HG03196 (cell line): ENCODE measurements at regions not wholly inside any gene's neighbourhood (a gene's known extent, or its start where the extent isn't known, plus 50 kb on each side); places are given as distances from the start of the nearest gene placed in this dataset.

Experiments
- ATAC-seq: cut with Tn5 transposase; IDR thresholded peaks from one replicate; pipeline ENCODE4 v1.9.1; 2021; ENCODE audit not compliant: unreplicated experiment

GRCh38 chr7:131745390-131746248 is 189.2 kb upstream of the PODXL start:
- no peak for ATAC-seq

DNA sequence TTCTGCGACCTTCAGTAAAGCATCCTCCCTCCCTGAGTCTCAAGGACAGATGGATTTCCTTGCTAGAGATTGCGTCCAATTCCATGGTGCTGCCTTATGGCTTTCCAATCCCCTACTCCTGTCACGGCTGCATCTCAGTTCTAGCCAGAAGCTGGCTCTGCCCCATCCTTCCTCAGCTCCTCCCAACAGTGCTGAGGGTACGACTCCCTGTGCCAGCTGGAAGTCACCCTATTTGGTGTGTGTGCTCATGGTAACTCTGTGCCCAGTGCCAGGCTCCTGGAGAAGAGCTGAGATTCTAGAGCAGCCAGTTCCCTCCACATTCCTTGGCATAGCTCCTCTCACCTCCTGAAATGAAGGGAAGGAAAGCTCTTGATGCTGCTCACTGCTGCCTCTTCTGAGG is 185.0 kb upstream of the PODXL start:
- no peak for ATAC-seq

DNA sequence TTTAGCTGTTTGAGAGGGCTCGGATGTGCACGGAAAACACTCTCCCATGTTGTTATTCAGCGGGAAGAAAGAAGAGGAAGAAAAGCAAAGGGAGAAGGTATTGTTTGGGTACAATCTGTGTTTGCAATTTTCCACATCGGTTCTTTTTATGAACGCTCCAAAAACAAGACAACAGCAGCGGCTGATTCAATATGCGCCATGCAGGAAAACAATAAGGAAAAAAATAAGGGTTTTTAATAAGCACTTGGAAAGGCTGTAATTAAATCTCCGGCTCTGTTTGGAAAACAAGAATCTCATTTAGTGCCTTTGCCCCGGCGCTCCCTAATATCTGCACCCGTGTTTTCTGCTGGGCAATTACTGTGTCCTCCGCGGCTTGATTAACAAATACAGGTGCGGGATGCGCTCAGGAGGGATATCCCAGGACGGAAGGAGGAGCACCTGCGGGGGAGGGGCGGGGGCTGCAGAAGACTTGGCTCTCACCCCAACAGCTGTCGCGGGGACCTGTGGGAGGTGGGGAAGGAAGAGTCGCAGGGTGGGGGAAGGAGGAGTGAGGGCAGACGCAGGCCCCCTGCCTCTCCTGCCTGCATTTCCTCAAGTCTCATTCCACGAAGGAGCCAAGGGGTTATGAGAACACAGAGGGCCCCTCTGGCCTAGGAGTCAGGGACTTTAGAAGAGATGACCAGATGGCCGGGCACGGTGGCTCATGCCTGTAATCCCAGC is 181.5 kb upstream of the PODXL start:
- no peak for ATAC-seq

- no peak for ATAC-seq
Measured at GRCh38 chr7:131735101-131735500, 178.7 kb upstream of the PODXL start.

GRCh38 chr7:131733604-131734003 is 177.2 kb upstream of the PODXL start:
- no peak for ATAC-seq

GRCh38 chr7:131727189-131727588 is 170.8 kb upstream of the PODXL start:
- ATAC-seq = no peak

- no peak for ATAC-seq
Measured at GRCh38 chr7:131726686-131727085, 170.3 kb upstream of the PODXL start.

DNA sequence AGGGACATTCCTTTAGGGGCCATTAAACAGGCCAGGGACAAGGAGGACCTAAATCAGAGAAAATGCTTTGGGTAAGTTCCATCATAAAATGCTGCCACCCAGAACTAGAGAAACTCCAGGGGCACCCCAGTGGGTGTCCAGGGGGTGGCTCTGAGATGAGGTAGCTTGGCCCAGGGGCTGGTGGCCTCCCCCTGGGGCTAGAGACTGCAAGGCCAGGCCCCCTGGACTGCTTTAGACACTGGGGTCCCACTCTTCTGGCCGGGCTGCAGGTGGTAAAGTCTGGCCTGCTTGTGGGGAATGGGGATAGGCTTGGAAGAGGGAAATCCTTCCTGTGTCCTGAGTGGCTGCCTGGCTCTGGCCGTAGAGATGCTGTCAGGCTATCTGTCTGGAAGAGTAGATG is 169.6 kb upstream of the PODXL start:
- no peak for ATAC-seq

DNA sequence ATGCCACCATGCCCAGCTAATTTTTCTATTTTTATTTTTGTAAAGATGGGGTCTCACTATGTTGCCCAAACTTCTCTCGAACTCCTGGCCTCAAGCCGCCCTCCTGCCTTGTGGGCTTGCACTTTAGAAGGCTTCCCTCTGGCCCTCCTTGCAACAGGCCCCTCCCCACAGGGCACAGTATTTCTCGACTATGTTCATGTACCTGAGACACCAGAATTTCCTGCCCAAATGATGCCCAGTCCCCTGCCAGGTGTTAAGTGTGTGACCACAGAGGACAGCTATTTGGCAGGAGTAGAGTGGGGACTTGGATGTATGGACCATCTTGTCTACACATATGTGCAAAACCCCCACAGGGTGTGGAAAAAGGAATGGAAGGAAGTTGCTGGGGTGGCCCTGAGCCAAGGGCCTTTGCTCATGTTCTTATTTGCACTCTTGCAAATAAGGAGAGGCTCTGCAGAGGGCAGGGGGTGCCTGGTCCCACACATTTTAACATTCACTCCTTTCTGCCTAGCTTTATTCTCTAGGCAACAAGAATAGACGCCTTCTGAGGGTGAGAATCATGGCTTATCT is 168.4 kb upstream of the PODXL start:
- no peak for ATAC-seq

GRCh38 chr7:131723926-131724325 is 167.5 kb upstream of the PODXL start:
- ATAC-seq = no peak

DNA sequence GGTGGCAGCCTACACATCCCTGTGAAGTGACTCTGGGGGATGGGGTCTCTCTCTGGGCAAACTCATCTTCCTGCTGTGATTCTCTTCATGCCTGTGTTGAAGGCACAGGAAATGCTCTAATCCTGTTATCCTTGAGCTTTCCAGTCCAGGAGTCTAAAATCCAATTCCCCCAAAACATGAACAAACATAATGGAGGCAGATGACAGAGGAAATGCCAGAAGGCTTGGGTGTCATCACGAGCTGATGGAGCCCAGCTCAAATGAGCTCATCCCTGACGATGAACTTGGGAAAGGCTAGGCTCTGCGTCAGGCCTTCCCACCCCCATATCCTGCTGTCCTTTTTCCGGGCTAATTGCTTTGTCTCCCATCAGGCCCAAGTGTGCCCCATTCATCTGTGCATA is 165.9 kb upstream of the PODXL start:
- ATAC-seq = no peak

DNA sequence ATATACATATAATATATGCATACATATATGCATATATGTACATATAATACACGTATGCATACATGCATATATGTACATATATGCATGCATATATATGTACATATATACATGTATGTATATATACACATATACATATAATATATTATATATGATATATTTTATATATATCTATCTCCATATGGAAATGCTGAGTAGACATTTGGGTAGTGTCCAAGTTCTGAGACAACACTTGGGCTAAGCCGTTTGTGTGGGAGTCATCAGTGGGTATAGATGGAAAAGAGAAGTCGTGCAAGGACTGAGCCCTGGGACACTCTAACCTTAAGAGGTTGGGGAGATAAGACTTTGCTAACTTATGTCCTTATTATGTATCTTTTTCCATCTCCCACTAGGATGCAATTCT is 165.2 kb upstream of the PODXL start:
- no peak for ATAC-seq

GRCh38 chr7:131720703-131721102 is 164.3 kb upstream of the PODXL start:
- ATAC-seq = no peak

GRCh38 chr7:131717181-131717580 is 160.8 kb upstream of the PODXL start:
- ATAC-seq = no peak

GRCh38 chr7:131699323-131699722 is 142.9 kb upstream of the PODXL start:
- no peak for ATAC-seq

DNA sequence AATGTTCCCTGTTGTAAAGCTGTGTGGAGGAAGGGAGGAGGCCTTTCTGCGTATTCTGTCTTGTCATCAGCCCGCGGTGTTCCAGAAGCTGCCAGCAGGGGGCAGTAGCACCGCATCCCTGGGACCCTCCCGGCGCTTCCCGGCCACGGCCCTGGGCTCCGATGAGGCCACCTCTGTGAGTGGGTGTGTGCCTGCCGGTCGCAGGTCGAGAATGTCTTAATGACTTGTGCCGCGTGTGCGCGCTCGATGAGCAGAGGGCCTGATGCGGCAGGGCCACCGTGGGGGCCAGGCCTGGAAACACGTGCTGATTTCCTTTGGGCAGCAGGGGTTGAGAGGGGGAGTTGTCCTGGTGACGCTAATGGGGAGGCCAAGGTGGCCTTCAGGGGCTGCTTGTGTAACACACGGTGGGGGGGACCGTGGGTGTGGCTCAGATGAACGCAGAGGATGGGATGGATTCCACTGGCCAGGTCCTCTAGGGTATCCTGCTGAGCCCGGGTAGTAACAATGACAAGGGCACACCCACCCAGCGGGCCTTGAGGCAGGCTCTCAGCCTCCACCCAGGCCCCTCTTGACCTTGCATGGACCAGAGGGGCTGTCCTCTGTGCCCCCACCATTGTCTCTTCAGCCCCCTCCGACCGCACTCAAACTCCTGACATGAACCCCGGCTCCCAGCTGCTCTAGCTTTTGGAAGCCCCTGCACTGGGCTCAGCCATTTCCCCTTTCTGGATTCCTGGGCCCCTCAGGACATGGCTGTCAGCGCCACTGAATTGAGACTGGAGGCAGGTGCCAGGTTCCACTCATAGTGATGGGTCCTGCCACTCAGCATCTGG is 135.9 kb upstream of the PODXL start:
- ATAC-seq = no peak

GRCh38 chr7:131691454-131692130 is 135.2 kb upstream of the PODXL start:
- ATAC-seq = no peak

DNA sequence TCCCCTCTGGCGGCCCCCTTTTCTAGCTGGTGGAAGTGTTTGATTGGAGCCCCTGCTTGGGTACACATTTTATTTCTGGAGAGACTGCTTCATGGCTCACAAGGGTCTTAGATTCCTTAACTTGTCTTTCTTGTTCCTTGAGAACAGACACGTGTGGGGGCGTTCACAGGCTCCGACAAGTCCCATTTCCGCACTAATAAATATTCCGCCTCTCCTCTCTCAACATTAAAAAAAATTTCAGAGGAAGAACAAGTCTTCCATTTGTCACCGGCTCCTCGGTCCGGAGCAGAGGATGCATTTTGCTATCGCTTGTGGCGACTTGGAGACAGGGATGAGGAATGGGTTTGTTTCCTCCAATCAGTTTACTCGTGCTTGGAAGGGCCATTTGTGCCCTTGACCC is 134.0 kb upstream of the PODXL start:
- ATAC-seq = no peak

DNA sequence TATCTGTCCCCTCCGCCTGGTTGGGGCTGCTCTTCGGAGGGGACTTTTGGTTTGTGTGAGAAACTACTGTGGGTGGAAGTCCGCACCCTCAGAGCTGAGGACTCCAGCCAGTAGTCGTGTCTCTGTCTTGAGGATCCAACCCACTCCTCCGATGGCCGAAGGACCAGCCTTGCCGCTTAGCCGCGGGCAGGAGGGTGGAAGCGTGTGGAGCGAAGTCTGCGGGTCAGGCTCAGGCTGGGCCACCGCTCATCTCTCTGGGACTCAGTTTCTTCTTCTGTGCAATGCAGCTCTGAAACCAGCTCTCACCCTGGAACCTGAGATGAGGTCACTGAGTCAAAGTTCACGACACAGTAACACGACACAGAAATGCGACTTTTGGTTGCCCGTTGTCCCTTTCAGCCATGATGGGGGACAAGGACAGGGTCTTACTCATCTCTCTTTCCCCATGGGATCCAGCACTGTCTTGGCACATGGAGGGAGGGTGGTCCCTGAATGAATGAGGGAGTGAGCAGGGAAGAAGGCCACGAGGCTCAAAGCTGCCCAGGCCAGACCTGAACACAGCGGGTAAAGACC is 133.3 kb upstream of the PODXL start:
- no peak for ATAC-seq
